B cell (primary cell): ENCODE measurements at regions not wholly inside any gene's neighbourhood (a gene's known extent, or its start where the extent isn't known, plus 50 kb on each side); places are given as distances from the start of the nearest gene placed in this dataset.

Experiments used
- ATAC-seq: fragments of 200-7000 bp; cut with Tn5 transposase; one replicate; pipeline ENCODE4 v1.10.0; 2021; ENCODE audit warnings: low read depth, mild to moderate bottlenecking, moderate number of reproducible peaks, moderate library complexity
- CTCF ChIA-PET: fragments of 350-600 bp; sonication (Branson Sonifier 250); formaldehyde crosslinking; loops from one replicate; lab custom pipeline; 2021; ENCODE audit warnings: antibody characterized with exemption, inconsistent platforms; lab: Charles Lee
- POLR2A ChIA-PET: fragments of 350-600 bp; sonication (Branson Sonifier 250); formaldehyde crosslinking; loops from one replicate; lab custom pipeline; 2021; ENCODE audit warnings: antibody characterized with exemption; lab: Charles Lee
- DNase-seq: peaks from one replicate; pipeline ENCODE4 v3.0.0; 2013
- H2AFZ ChIP-seq: 2 replicates; pipeline ENCODE4 v1.6.1; 2012; ENCODE audit warnings: mild to moderate bottlenecking, low read depth, low read length; ENCODE audit not compliant: insufficient read depth, poor library complexity, severe bottlenecking
- H3K27ac ChIP-seq, 2 donors: 1 replicate in 1 of 2; 2 replicates in 1 of 2; pipeline ENCODE4 v1.5.1; 2012 to 2013; ENCODE audit warnings: low read length in 2 of 2, mild to moderate bottlenecking in 2 of 2, moderate library complexity in 1 of 2
- H3K27me3 ChIP-seq, 4 experiments: fragments of 200-600 bp in 1 of 4; sonication (generic) in 1 of 4; replicated peaks in 1 of 4; 1 replicate in 2 of 4; 2 replicates in 2 of 4; pipeline versions ENCODE4 v1.6.1 to v1.7.0; 2013 to 2016; ENCODE audit warnings: low read length in 3 of 4, mild to moderate bottlenecking in 2 of 4, mixed read lengths in 1 of 4, moderate library complexity in 1 of 4; ENCODE audit not compliant: insufficient read depth in 4 of 4, control insufficient read depth in 3 of 4; ENCODE audit errors: control extremely low read depth in 1 of 4
- H3K36me3 ChIP-seq, 2 experiments: replicated peaks in 1 of 2; 1 replicate in 1 of 2; 2 replicates in 1 of 2; pipeline versions ENCODE4 v1.6.1 to v1.7.1; 2013; ENCODE audit warnings: low read length in 1 of 2; ENCODE audit not compliant: insufficient read depth in 2 of 2, control insufficient read depth in 1 of 2; ENCODE audit errors: control extremely low read depth in 1 of 2, extremely low read depth in 1 of 2
- H3K4me1 ChIP-seq, 2 donors: fragments of 200-600 bp in 1 of 2; sonication (generic) in 1 of 2; 1 replicate in 1 of 2; 2 replicates in 1 of 2; pipeline versions ENCODE4 v1.5.1 to v1.6.1; 2013 to 2017; ENCODE audit warnings: low read length in 2 of 2; ENCODE audit not compliant: control insufficient read depth in 2 of 2, insufficient read depth in 2 of 2
- H3K4me2 ChIP-seq: replicated peaks from 2 replicates; pipeline ENCODE3; 2012; ENCODE audit warnings: mild to moderate bottlenecking, low read depth, low read length; ENCODE audit not compliant: poor library complexity, severe bottlenecking
- H3K4me3 ChIP-seq, 5 experiments: fragments of 200-600 bp in 1 of 5; sonication (generic) in 1 of 5; 1 replicate in 3 of 5; 2 replicates in 2 of 5; pipeline versions ENCODE4 v1.5.1 to v1.7.0; 2011 to 2016; ENCODE audit warnings: low read length in 4 of 5, mild to moderate bottlenecking in 4 of 5, low read depth in 2 of 5, control low read depth in 1 of 5, moderate library complexity in 1 of 5; ENCODE audit not compliant: insufficient read depth in 1 of 5; ENCODE audit errors: control extremely low read depth in 1 of 5, extremely low read depth in 1 of 5
- H3K79me2 ChIP-seq: fragments of 200-600 bp; sonication (generic); one replicate; pipeline ENCODE4 v1.6.0; 2016; ENCODE audit warnings: low read length; ENCODE audit not compliant: control insufficient read depth, insufficient read depth
- H3K9ac ChIP-seq: fragments of 200-600 bp; sonication (generic); 2 replicates; pipeline ENCODE4 v1.6.1; 2017; ENCODE audit warnings: mild to moderate bottlenecking, low read length, moderate library complexity
- H3K9me3 ChIP-seq, 3 donors: one replicate each; pipeline versions ENCODE4 v1.6.1 to v1.7.1; 2013; ENCODE audit warnings: low read length in 2 of 3; ENCODE audit not compliant: control insufficient read depth in 2 of 3, insufficient read depth in 1 of 3; ENCODE audit errors: control extremely low read depth in 1 of 3
- H4K20me1 ChIP-seq: 2 replicates; pipeline ENCODE4 v1.6.0; 2012; ENCODE audit warnings: mild to moderate bottlenecking, low read length; ENCODE audit not compliant: insufficient read depth, control insufficient read depth, poor library complexity, severe bottlenecking
- H3K27ac Mint-ChIP-seq: one replicate; pipeline ENCODE4 v1.8.0; 2021; ENCODE audit warnings: mixed read lengths
- H3K27me3 Mint-ChIP-seq: one replicate; pipeline ENCODE4 v1.8.0; 2021; ENCODE audit warnings: mixed read lengths
- H3K4me1 Mint-ChIP-seq: one replicate; pipeline ENCODE4 v1.8.0; 2021; ENCODE audit warnings: mixed read lengths
- H3K4me3 Mint-ChIP-seq: one replicate; pipeline ENCODE4 v1.8.0; 2021; ENCODE audit warnings: mixed read lengths
- H3K9me3 Mint-ChIP-seq: one replicate; pipeline ENCODE4 v1.8.0; 2022; ENCODE audit warnings: mixed read lengths; ENCODE audit not compliant: insufficient read depth
- CTCF ChIP-seq: fragments of 200-600 bp; IDR thresholded peaks from one replicate; pipeline ENCODE4 v1.8.0; 2022; ENCODE audit warnings: antibody characterized with exemption, mild to moderate bottlenecking
- EZH2 ChIP-seq: IDR thresholded peaks from 2 replicates; pipeline ENCODE4 v1.6.1; 2012; ENCODE audit warnings: borderline replicate concordance, low read depth, mild to moderate bottlenecking, moderate library complexity, low read length; ENCODE audit not compliant: insufficient read depth, poor library complexity, severe bottlenecking
- WGBS: methylation state at CpG from one replicate; pipeline ENCODE4 v1.1.5; 2013; ENCODE audit warnings: missing lambda C conversion rate; ENCODE audit not compliant: insufficient coverage; 5-methylcytosine and 5-hydroxymethylcytosine counted together
- intact Hi-C: fragments of 100-400 bp; cut with micrococcal nuclease; formaldehyde crosslinking; loops from one replicate; pipeline ENCODE4 v1.10.0; 2022

GRCh38 chr4:181745933-181746625 is 497.1 kb upstream of the TENM3 start:
- intact Hi-C loops = no loop called here
- H3K9me3 Mint-ChIP-seq = no peaks in the 10 kb centered on the region

GRCh38 chr4:181748581-181748980 is 494.6 kb upstream of the TENM3 start:
- DNase-seq = no peak
- ChIA-PET POLR2A (no interaction called here), CTCF (no interaction called here)
- Mint-ChIP-seq H3K27ac (no peak overlapping the region), H3K27me3 (no peaks in the 10 kb centered on the region), H3K4me3 (no peak overlapping the region), H3K9me3 (no peaks in the 10 kb centered on the region), H3K4me1 (no peaks in the 10 kb centered on the region)
- Histone ChIP-seq H4K20me1 (no peaks in the 10 kb centered on the region), H2AFZ (no peak overlapping the region), H3K27ac (no peak overlapping the region), H3K9me3 (no peaks in the 10 kb centered on the region), H3K79me2 (no peaks in the 10 kb centered on the region), H3K9ac (no peak overlapping the region), H3K36me3 (no peaks in the 10 kb centered on the region), H3K27me3 (no peaks in the 10 kb centered on the region), H3K4me2 (no peak overlapping the region), H3K4me1 (no peaks in the 10 kb centered on the region), H3K4me3 (no peak overlapping the region)
- intact Hi-C loops = no loop called here
- no peak for TF ChIP-seq CTCF
- TF ChIP-seq EZH2 = no peak
- no peak for ATAC-seq
- WGBS = no CpG with 5 or more reads among the region's 4 CpGs

More at GRCh38 chr4:181745933-181746625, 497.1 kb upstream of the TENM3 start:
- no peak for TF ChIP-seq EZH2
- no peak for TF ChIP-seq CTCF
- Histone ChIP-seq H3K4me1 (no peaks in the 10 kb centered on the region), H3K27me3 (no peaks in the 10 kb centered on the region), H3K9me3 (no peaks in the 10 kb centered on the region), H3K9ac (no peak overlapping the region), H3K27ac (no peak overlapping the region), H4K20me1 (no peaks in the 10 kb centered on the region), H3K36me3 (no peaks in the 10 kb centered on the region), H3K79me2 (no peaks in the 10 kb centered on the region), H3K4me3 (no peak overlapping the region), H2AFZ (no peak overlapping the region), H3K4me2 (no peak overlapping the region)
- no peak for DNase-seq
- POLR2A ChIA-PET = no interaction called here
- Mint-ChIP-seq H3K27ac (no peak overlapping the region), H3K4me3 (no peak overlapping the region), H3K27me3 (no peaks in the 10 kb centered on the region), H3K4me1 (no peaks in the 10 kb centered on the region)
- ATAC-seq = no peak
- 100% methylated on average over 1 of the region's 1 CpG for WGBS
- CTCF ChIA-PET = no interaction called here
